ENCODE measurements at regions not wholly inside any gene's neighbourhood (a gene's known extent, or its start where the extent isn't known, plus 50 kb on each side); places are given as distances from the start of the nearest gene placed in this dataset.

DNA sequence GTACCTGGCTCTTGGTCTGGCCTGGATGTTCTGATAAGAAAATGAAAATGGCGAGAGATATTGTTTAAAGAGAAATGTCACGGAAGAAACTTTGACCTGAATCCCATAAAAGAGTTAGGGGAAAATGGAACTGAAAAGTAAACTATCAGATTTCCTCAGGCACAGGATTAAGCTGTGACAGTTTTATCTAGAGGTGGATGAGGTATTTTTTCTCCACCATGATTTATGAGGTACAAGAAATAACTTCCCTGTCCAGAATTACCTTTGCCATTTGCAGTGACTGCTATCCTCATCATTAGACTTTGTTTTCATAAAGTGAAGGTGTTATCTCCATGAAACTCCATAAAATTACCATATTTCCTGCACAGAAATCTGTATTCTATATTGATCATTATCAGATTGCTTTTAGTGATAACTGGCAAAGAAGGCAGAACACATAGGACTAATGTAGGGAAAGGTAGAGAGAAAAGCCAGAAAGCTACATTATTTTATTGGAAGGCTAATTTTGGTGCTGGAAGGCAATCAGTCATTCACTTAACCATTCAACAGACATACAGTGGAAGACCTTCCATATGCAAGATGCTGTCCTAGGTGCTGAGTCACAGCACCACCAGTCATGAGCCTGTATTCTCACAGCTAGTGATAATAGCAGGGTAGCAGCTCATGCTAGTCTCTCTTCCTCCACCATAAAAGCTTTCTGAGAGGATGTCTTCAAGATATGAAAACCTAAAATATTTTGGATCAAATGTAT, 427.3 kb upstream of the CITED2 start:
- DNase-seq (ENCODE audit: unreplicated experiment), result peak; percentile 13
- CTCF ChIA-PET, result interaction anchor here (0.7 kb wide), 1 partner anchor 34 kb away, joined by 4 read pairs; no protein-coding TSS in a partner anchor
- Mint-ChIP-seq H3K4me1 (ENCODE audit: insufficient read depth, unreplicated experiment) (no peaks in the 10 kb centered on the region), H3K9me3 (ENCODE audit: unreplicated experiment) (no peaks in the 10 kb centered on the region), H3K27ac (ENCODE audit: low read depth, unreplicated experiment) (no peak overlapping the region), H3K27me3 (ENCODE audit: insufficient read depth, unreplicated experiment) (no peaks in the 10 kb centered on the region), H3K4me3 (ENCODE audit: unreplicated experiment) (no peak overlapping the region), H3K36me3 (ENCODE audit: insufficient read depth, unreplicated experiment) (no peaks in the 10 kb centered on the region)
- intact Hi-C loops (cut with micrococcal nuclease), result no loop called here
- no TSS peak for BruUV-seq (replicated peaks)
- POLR2A ChIA-PET, result no interaction called here
- TF ChIP-seq, protein P1, sequence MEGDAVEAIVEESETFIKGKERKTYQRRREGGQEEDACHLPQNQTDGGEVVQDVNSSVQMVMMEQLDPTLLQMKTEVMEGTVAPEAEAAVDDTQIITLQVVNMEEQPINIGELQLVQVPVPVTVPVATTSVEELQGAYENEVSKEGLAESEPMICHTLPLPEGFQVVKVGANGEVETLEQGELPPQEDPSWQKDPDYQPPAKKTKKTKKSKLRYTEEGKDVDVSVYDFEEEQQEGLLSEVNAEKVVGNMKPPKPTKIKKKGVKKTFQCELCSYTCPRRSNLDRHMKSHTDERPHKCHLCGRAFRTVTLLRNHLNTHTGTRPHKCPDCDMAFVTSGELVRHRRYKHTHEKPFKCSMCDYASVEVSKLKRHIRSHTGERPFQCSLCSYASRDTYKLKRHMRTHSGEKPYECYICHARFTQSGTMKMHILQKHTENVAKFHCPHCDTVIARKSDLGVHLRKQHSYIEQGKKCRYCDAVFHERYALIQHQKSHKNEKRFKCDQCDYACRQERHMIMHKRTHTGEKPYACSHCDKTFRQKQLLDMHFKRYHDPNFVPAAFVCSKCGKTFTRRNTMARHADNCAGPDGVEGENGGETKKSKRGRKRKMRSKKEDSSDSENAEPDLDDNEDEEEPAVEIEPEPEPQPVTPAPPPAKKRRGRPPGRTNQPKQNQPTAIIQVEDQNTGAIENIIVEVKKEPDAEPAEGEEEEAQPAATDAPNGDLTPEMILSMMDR (IDR thresholded peaks at IDR 0.05; ENCODE audit: unreplicated experiment), result no peak

DNA sequence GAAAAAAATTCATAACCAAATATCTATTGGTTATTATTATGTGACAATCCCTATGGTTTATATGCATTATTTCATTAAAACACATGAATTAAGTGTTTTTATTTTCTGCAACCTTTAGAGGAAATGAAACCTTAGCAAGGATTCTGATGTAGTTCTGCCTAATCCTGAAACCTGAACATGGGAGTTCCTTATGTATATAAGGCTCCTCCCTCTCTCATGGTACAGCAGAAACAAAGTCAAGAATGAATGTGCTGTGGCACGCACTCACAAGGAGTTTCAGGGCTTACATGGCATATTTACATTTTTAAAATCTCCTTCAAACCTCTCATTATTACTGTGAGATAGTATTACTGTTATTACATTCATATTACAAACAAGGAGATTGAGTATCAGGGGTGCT, 426.4 kb upstream of the CITED2 start:
- Mint-ChIP-seq H3K36me3 (ENCODE audit: insufficient read depth, unreplicated experiment) (no peaks in the 10 kb centered on the region), H3K27me3 (ENCODE audit: insufficient read depth, unreplicated experiment) (no peaks in the 10 kb centered on the region), H3K27ac (ENCODE audit: low read depth, unreplicated experiment) (no peak overlapping the region), H3K4me3 (ENCODE audit: unreplicated experiment) (no peak overlapping the region), H3K9me3 (ENCODE audit: unreplicated experiment) (no peaks in the 10 kb centered on the region), H3K4me1 (ENCODE audit: insufficient read depth, unreplicated experiment) (no peaks in the 10 kb centered on the region)
- ChIA-PET POLR2A (no interaction called here), CTCF (no interaction called here)
- no TSS peak for BruUV-seq (replicated peaks)
- TF ChIP-seq, protein P1 (IDR thresholded peaks at IDR 0.05; ENCODE audit: unreplicated experiment), result no peak
- intact Hi-C loops (cut with micrococcal nuclease), result no loop called here
- no peak for DNase-seq (ENCODE audit: unreplicated experiment)

DNA sequence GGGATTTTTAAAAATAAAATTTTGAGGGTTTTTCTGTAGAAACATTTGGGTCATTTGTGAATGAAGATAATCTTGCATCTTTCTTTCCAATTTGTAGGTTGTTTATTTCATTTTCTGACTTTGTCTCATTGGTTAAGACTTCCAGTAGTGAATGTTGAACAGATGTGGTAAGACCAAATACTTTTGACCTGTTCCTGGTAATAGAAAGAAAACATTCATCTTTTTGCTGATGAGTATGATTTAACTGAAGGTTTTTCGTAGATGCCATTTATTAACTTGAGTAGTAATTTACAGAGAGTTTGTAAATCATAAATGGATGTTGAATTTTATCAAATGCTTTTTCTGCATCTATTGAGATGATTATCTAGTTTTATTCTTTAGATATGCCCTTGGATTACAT, 416.1 kb upstream of the CITED2 start:
- Mint-ChIP-seq H3K9me3 (ENCODE audit: unreplicated experiment) (peaks cover 23% of the 10 kb centered on the region), H3K27ac (ENCODE audit: low read depth, unreplicated experiment) (no peak overlapping the region), H3K27me3 (ENCODE audit: insufficient read depth, unreplicated experiment) (no peaks in the 10 kb centered on the region), H3K4me1 (ENCODE audit: insufficient read depth, unreplicated experiment) (no peaks in the 10 kb centered on the region), H3K36me3 (ENCODE audit: insufficient read depth, unreplicated experiment) (no peaks in the 10 kb centered on the region), H3K4me3 (ENCODE audit: unreplicated experiment) (no peak overlapping the region)
- ChIA-PET POLR2A (no interaction called here), CTCF (interaction anchor here (0.6 kb wide), 1 partner anchor 10 kb away, joined by 3 read pairs; no protein-coding TSS in a partner anchor)
- TF ChIP-seq, protein P1 (IDR thresholded peaks at IDR 0.05; ENCODE audit: unreplicated experiment), result no peak
- intact Hi-C loops (cut with micrococcal nuclease), result no loop called here
- DNase-seq (ENCODE audit: unreplicated experiment), result no peak
- BruUV-seq (replicated peaks), result no TSS peak

DNA sequence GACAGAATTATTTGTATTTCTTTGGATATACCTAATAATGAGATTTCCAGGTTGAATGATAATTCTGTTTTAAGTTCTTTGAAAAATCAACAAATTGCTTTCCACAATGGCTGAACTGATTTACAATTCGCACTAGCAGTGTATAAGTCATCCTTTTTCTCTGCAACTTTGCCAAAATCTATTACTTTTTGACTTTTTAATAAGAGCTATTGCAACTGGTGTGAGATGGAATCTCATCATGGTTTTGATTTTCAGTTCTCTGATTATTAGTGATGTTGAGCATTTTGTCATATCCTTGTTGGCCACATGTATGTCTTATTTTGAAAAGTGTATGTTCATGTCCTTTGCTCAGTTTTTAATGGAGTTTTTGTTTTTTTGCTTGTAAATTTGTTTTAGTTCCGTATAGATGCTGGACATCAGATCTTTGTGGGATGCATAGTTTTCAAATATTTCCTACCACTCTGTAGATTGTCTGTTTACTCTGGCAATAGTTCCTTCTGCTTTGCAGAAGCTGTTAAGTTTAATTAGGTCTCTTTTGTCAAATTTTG, 409.8 kb upstream of the CITED2 start:
- peaks cover 29% of the 10 kb centered on the region for H3K9me3 Mint-ChIP-seq (ENCODE audit: unreplicated experiment)
- no peaks in the 10 kb centered on the region for H3K27me3 Mint-ChIP-seq (ENCODE audit: insufficient read depth, unreplicated experiment)
- BruUV-seq (replicated peaks), result no TSS peak
- DNase-seq (ENCODE audit: unreplicated experiment), result no peak
- H3K4me1 Mint-ChIP-seq (ENCODE audit: insufficient read depth, unreplicated experiment), result no peaks in the 10 kb centered on the region
- TF ChIP-seq, protein P1 (IDR thresholded peaks at IDR 0.05; ENCODE audit: unreplicated experiment), result no peak
- no peak overlapping the region for H3K27ac Mint-ChIP-seq (ENCODE audit: low read depth, unreplicated experiment)
- intact Hi-C loops (cut with micrococcal nuclease), result no loop called here
- H3K4me3 Mint-ChIP-seq (ENCODE audit: unreplicated experiment), result no peak overlapping the region
- ChIA-PET POLR2A (no interaction called here), CTCF (interaction anchor here (0.6 to 0.7 kb wide), 2 partner anchors 73 to 340 kb away, joined by 3 to 5 read pairs; no protein-coding TSS in a partner anchor)
- no peaks in the 10 kb centered on the region for H3K36me3 Mint-ChIP-seq (ENCODE audit: insufficient read depth, unreplicated experiment)

All from MCF 10A (cell line).